Transverse colon (tissue), 3 donors: ENCODE measurements at regions not wholly inside any gene's neighbourhood (a gene's known extent, or its start where the extent isn't known, plus 50 kb on each side); places are given as distances from the start of the nearest gene placed in this dataset.

ENCODE experiments used
- CTCF ChIP-seq, 5 experiments: fragments of 200-600 bp in 3 of 5; fragments of 450-650 bp in 2 of 5; sonication (generic) in 3 of 5; IDR thresholded peaks; 1 replicate in 2 of 5; 2 replicates in 3 of 5; pipeline ENCODE4 v1.5.1; 2016 to 2017; ENCODE audit warnings: antibody characterized with exemption in 5 of 5, inconsistent platforms in 3 of 5, mild to moderate bottlenecking in 2 of 5, moderate library complexity in 1 of 5
- EP300 ChIP-seq: sonication (generic); formaldehyde crosslinking; IDR thresholded peaks from one replicate; pipeline ENCODE4 v1.6.1; 2017; ENCODE audit warnings: antibody characterized with exemption, low read depth

- TF ChIP-seq CTCF (IDR thresholded peaks at IDR 0.05) (no peak), EP300 (no peak)
Measured at GRCh38 chr20:43857127-43857526, 57.5 kb upstream of the TOX2 start.
